NCI-H526 (cell line): ENCODE measurements at regions not wholly inside any gene's neighbourhood (a gene's known extent, or its start where the extent isn't known, plus 50 kb on each side); places are given as distances from the start of the nearest gene placed in this dataset.
A peak's percentile ranks its signal among the peaks of the same experiment; 100 is the strongest.

Experiments
- DNase-seq, 2 experiments: peaks; one replicate each; lab custom pipeline; 2025; lab: John Stamatoyannopoulos, UW

GRCh38 chr22:48678171-48679135 is 1149.2 kb downstream of the BRD1 start:
- no peak for DNase-seq

- DNase-seq = no peak
These were observed 1150.1 kb downstream of the BRD1 start for GRCh38 chr22:48677621-48678020.

- no peak for DNase-seq
These were observed 1150.5 kb downstream of the BRD1 start for GRCh38 chr22:48677168-48677520.

GRCh38 chr22:48676266-48677167 is 1151.2 kb downstream of the BRD1 start:
- DNase-seq = no peak

- DNase-seq = no peak
These were observed 1151.9 kb downstream of the BRD1 start for GRCh38 chr22:48675830-48676145.

- DNase-seq = no peak
These were observed 1152.4 kb downstream of the BRD1 start for GRCh38 chr22:48675141-48675829.

GRCh38 chr22:48673806-48674500 is 1153.7 kb downstream of the BRD1 start:
- DNase-seq = no peak

- no peak for DNase-seq
These were observed 1155.3 kb downstream of the BRD1 start for GRCh38 chr22:48672387-48672786.

- no peak for DNase-seq
These were observed 1156.9 kb downstream of the BRD1 start for GRCh38 chr22:48670731-48671130.

- DNase-seq = no peak
These were observed 1157.5 kb downstream of the BRD1 start for GRCh38 chr22:48669986-48670716.

GRCh38 chr22:48669226-48669625 is 1158.4 kb downstream of the BRD1 start:
- DNase-seq = no peak

- no peak for DNase-seq
These were observed 1160.4 kb downstream of the BRD1 start for GRCh38 chr22:48667289-48667688.

GRCh38 chr22:48666620-48667019 is 1161.1 kb downstream of the BRD1 start:
- no peak for DNase-seq

GRCh38 chr22:48665311-48665995 is 1162.2 kb downstream of the BRD1 start:
- DNase-seq = peak; percentile 25 to 28

- DNase-seq = peak in 1 of 2 experiments; percentile 1
These were observed 1163.1 kb downstream of the BRD1 start for GRCh38 chr22:48664586-48664985.

- DNase-seq = peak; percentile 31 to 44
These were observed 1164.4 kb downstream of the BRD1 start for GRCh38 chr22:48663297-48663696.

- DNase-seq = no peak
These were observed 1165.1 kb downstream of the BRD1 start for GRCh38 chr22:48662476-48663135.

GRCh38 chr22:48661984-48662383 is 1165.7 kb downstream of the BRD1 start:
- DNase-seq = no peak

- DNase-seq = no peak
These were observed 1166.6 kb downstream of the BRD1 start for GRCh38 chr22:48660790-48661740.
